ENCODE measurements at regions not wholly inside any gene's neighbourhood (a gene's known extent, or its start where the extent isn't known, plus 50 kb on each side); places are given as distances from the start of the nearest gene placed in this dataset.

DNA sequence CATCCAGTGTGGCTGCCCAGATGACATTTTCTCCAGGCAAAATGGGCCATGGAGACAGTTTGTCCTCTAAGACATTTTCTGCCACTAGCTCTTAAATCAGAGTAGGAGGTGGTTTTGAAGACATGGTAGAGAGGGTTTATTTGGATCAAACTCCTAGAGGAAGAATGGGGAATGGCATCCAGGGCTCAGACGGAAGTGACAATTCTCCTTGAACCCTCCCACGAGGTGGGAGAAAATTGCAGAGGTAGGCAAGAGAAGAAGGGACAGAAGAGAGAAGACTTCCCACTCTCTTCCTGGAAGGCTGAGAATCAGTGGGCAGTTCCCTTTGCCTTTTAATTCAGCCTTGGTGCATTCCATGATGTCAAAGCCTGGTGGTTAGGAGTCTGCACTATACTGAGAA, 194.0 kb downstream of the SMIM20 start:
- no peak overlapping the region for H3K4me3 ChIP-seq (ENCODE audit: control insufficient read depth, low read depth, low read length)

GRCh38 chr4:26110493-26110892, 196.5 kb downstream of the SMIM20 start:
- no peak for DNase-seq (ENCODE audit: low read depth)
- no peak overlapping the region for H3K4me3 ChIP-seq (ENCODE audit: control insufficient read depth, low read depth, low read length)
- no peak for TF ChIP-seq CTCF (IDR thresholded peaks at IDR 0.05; ENCODE audit: control insufficient read depth, insufficient read depth, low read depth, low read length, missing control alignments)

More for the DNA sequence above, 194.0 kb downstream of the SMIM20 start:
- no peak for TF ChIP-seq CTCF (IDR thresholded peaks at IDR 0.05; ENCODE audit: control insufficient read depth, insufficient read depth, low read depth, low read length, missing control alignments)
- DNase-seq (ENCODE audit: low read depth), result no peak

GRCh38 chr4:26113339-26113940, 199.4 kb downstream of the SMIM20 start:
- no peak for TF ChIP-seq CTCF (IDR thresholded peaks at IDR 0.05; ENCODE audit: control insufficient read depth, insufficient read depth, low read depth, low read length, missing control alignments)

GRCh38 chr4:26116057-26116456, 202.0 kb downstream of the SMIM20 start:
- DNase-seq (ENCODE audit: low read depth), result no peak
- H3K4me3 ChIP-seq (ENCODE audit: control insufficient read depth, low read depth, low read length), result no peak overlapping the region
- TF ChIP-seq CTCF (IDR thresholded peaks at IDR 0.05; ENCODE audit: control insufficient read depth, insufficient read depth, low read depth, low read length, missing control alignments), result no peak

More at GRCh38 chr4:26113339-26113940, 199.4 kb downstream of the SMIM20 start:
- no peak overlapping the region for H3K4me3 ChIP-seq (ENCODE audit: control insufficient read depth, low read depth, low read length)
- DNase-seq (ENCODE audit: low read depth), result no peak

DNA sequence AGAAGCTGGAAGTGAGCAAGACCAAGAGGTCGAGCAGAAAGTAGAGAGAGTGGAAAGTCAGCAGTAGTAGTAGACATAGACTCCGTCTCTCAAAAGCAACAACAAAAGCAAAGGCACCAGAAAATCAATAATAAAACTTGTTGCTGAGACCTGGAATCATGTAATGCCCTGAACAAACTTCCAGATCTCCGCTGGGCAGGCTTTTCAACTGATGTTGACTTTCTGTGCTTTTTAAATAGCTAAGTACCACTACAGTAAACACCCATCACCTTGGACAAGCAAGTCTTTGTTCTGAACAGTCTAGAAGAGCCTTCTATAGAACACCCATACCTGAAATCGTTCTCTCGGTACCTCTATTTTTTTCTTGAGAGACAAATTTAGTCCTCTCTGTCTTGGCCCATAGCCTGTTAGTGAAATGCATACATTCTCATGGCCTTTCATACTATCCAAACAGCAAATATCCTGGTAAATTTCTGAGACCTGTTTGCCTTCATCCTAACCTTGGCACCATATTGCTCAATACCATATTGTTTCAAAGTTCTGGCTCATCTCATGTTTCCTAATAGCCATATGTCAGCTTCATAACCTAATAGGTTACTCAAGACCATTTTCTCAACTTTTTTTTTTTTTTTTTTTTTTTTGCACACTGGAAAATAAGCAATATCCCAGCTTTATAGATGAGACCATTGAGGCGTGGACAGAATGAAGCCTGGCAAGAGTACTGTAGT, 200.6 kb upstream of the RBPJ start:
- no peak overlapping the region for H3K4me3 ChIP-seq (ENCODE audit: control insufficient read depth, low read depth, low read length)
- no peak for DNase-seq (ENCODE audit: low read depth)
- TF ChIP-seq CTCF (IDR thresholded peaks at IDR 0.05; ENCODE audit: control insufficient read depth, insufficient read depth, low read depth, low read length, missing control alignments), result no peak

DNA sequence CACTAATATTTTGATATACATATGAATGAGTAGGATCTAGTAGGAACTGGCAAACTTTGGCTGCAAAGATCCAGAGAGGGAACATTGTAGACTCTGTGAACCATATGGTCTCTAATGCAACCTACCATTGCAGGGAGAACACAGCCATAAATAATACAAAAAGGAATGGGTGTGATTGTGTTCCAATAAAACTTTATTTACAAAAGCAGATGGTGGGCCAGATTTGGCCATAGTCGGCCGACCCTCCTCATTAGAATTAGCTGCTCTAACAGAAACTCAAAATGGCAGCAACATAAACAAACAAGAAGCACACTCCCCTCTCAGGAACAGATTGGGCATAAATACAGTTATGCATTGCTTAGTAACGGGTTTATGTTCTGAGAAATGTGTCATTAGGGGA, 198.1 kb upstream of the RBPJ start:
- DNase-seq (ENCODE audit: low read depth), result no peak
- no peak overlapping the region for H3K4me3 ChIP-seq (ENCODE audit: control insufficient read depth, low read depth, low read length)
- no peak for TF ChIP-seq CTCF (IDR thresholded peaks at IDR 0.05; ENCODE audit: control insufficient read depth, insufficient read depth, low read depth, low read length, missing control alignments)

Data from AG09309 (cell line).